Endodermal cell (in vitro differentiated cells): ENCODE measurements at regions not wholly inside any gene's neighbourhood (a gene's known extent, or its start where the extent isn't known, plus 50 kb on each side); places are given as distances from the start of the nearest gene placed in this dataset.

Source experiments
- DNase-seq: peaks from one replicate; pipeline ENCODE4 v3.0.0-alpha.2; 2017
- H3K27ac ChIP-seq: 2 replicates; pipeline ENCODE4 v1.5.1; 2013; ENCODE audit warnings: mild to moderate bottlenecking, low read depth, low read length, moderate library complexity
- H3K27me3 ChIP-seq: 2 replicates; pipeline ENCODE4 v1.6.1; 2013; ENCODE audit warnings: mild to moderate bottlenecking, low read length, moderate library complexity; ENCODE audit not compliant: insufficient read depth, control insufficient read depth, poor library complexity, severe bottlenecking
- H3K36me3 ChIP-seq: 2 replicates; pipeline ENCODE4 v1.7.0; 2013; ENCODE audit warnings: mild to moderate bottlenecking, low read length, moderate library complexity; ENCODE audit not compliant: control insufficient read depth, insufficient read depth
- H3K4me1 ChIP-seq: one replicate; pipeline ENCODE4 v1.7.0; 2013; ENCODE audit warnings: low read length; ENCODE audit not compliant: control insufficient read depth, insufficient read depth
- H3K4me3 ChIP-seq: 2 replicates; pipeline ENCODE4 v1.5.1; 2013; ENCODE audit warnings: mild to moderate bottlenecking, low read length, moderate library complexity
- H3K9ac ChIP-seq: 2 replicates; pipeline ENCODE4 v1.6.1; 2013; ENCODE audit warnings: mild to moderate bottlenecking, low read length, moderate library complexity; ENCODE audit not compliant: poor library complexity, severe bottlenecking; ENCODE audit errors: extremely low read depth
- H3K9me3 ChIP-seq: 2 replicates; pipeline ENCODE4 v1.6.1; 2013; ENCODE audit warnings: mild to moderate bottlenecking, low read length, moderate library complexity; ENCODE audit not compliant: control insufficient read depth
- H3K27ac Mint-ChIP-seq: 2 replicates; pipeline ENCODE4 v1.8.0; 2020; ENCODE audit warnings: mixed read lengths
- H3K27me3 Mint-ChIP-seq: 2 replicates; pipeline ENCODE4 v1.8.0; 2021; ENCODE audit warnings: mild to moderate bottlenecking, mixed read lengths; ENCODE audit not compliant: insufficient read depth
- H3K36me3 Mint-ChIP-seq: 2 replicates; pipeline ENCODE4 v1.8.0; 2020; ENCODE audit warnings: low read depth, mixed read lengths
- H3K4me1 Mint-ChIP-seq: 2 replicates; pipeline ENCODE4 v1.8.0; 2020; ENCODE audit warnings: mixed read lengths
- H3K4me3 Mint-ChIP-seq: 2 replicates; pipeline ENCODE4 v1.8.0; 2020; ENCODE audit warnings: mild to moderate bottlenecking, moderate library complexity, mixed read lengths
- H3K9me3 Mint-ChIP-seq: 2 replicates; pipeline ENCODE4 v1.8.0; 2020; ENCODE audit warnings: mild to moderate bottlenecking, mixed read lengths
- WGBS, 2 experiments: methylation state at CpG; one replicate each; pipeline versions ENCODE4 v1.1.5 to v1.1.7; 2013; ENCODE audit warnings: missing lambda C conversion rate in 2 of 2, mixed read lengths in 1 of 2; ENCODE audit not compliant: insufficient coverage in 1 of 2, insufficient read length in 1 of 2; 5-methylcytosine and 5-hydroxymethylcytosine counted together
- TF ChIP-seq, protein P1 (sequence below): fragments of 200-600 bp; sonication (generic); conservative IDR thresholded peaks from 2 replicates; pipeline ENCODE4 v1.5.0; 2021; ENCODE audit warnings: antibody characterized with exemption, mild to moderate bottlenecking

DNA sequence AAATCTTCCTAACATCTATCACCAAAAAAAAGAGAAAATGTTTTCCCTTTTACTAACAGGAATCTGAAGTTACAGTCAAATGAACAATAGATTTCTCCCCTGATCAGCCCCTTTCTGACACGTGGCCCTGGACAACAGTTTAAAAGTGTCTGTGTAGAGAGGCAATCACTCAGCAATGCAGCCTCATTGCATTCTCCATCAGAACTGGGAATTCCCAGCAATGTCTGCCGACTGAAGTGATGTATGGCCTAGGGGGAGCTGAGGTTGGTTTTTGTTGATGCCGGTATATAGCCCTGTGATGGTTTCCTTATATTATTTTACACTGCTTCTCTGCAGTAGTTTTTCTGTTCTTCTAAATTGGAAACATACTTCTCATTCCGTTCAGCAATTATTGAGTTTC is 904.3 kb upstream of the CDH8 start:
- no peak for DNase-seq
- no peaks in the 10 kb centered on the region for H3K36me3 Mint-ChIP-seq
- TF ChIP-seq, protein P1, sequence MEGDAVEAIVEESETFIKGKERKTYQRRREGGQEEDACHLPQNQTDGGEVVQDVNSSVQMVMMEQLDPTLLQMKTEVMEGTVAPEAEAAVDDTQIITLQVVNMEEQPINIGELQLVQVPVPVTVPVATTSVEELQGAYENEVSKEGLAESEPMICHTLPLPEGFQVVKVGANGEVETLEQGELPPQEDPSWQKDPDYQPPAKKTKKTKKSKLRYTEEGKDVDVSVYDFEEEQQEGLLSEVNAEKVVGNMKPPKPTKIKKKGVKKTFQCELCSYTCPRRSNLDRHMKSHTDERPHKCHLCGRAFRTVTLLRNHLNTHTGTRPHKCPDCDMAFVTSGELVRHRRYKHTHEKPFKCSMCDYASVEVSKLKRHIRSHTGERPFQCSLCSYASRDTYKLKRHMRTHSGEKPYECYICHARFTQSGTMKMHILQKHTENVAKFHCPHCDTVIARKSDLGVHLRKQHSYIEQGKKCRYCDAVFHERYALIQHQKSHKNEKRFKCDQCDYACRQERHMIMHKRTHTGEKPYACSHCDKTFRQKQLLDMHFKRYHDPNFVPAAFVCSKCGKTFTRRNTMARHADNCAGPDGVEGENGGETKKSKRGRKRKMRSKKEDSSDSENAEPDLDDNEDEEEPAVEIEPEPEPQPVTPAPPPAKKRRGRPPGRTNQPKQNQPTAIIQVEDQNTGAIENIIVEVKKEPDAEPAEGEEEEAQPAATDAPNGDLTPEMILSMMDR = no peak
- H3K36me3 ChIP-seq = no peaks in the 10 kb centered on the region
- H3K27me3 ChIP-seq = no peaks in the 10 kb centered on the region
- no peaks in the 10 kb centered on the region for H3K27me3 Mint-ChIP-seq
- no peaks in the 10 kb centered on the region for H3K9me3 Mint-ChIP-seq
- 59 to 60% methylated on average over 1 to 3 of the region's 4 CpGs for WGBS, 2 experiments
- H3K4me3 ChIP-seq = no peak overlapping the region
- H3K27ac ChIP-seq = peak overlapping the region; percentile 37
- H3K27ac Mint-ChIP-seq = no peak overlapping the region
- peaks cover 3% of the 10 kb centered on the region for H3K4me1 ChIP-seq
- H3K4me1 Mint-ChIP-seq = peaks cover 8% of the 10 kb centered on the region
- H3K9ac ChIP-seq = no peak overlapping the region
- H3K9me3 ChIP-seq = peaks cover under 1% of the 10 kb centered on the region
- H3K4me3 Mint-ChIP-seq = no peak overlapping the region

DNA sequence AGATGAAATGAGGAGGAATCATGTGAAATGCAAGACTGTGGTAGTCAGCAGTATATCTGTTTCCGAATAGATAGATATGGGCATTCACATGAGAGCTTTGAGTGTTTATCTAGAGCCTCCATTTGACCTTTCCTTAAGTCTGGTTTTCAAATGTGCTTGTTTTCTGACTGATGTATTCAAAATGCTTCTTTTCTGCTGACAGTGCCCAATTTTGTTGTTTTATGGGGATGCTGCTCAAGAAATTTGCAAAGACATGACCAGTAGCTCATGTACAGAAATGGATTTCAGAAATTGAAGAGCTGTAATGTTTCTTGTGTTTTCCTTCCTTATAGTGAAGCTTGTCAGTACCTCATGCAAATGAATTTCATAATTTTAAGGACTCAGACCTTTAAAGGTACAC is 903.4 kb upstream of the CDH8 start:
- Histone ChIP-seq H3K4me3 (no peak overlapping the region), H3K9me3 (no peaks in the 10 kb centered on the region), H3K4me1 (peaks cover 3% of the 10 kb centered on the region), H3K9ac (no peak overlapping the region), H3K36me3 (no peaks in the 10 kb centered on the region), H3K27ac (no peak overlapping the region), H3K27me3 (no peaks in the 10 kb centered on the region)
- Mint-ChIP-seq H3K4me3 (no peak overlapping the region), H3K36me3 (no peaks in the 10 kb centered on the region), H3K27me3 (no peaks in the 10 kb centered on the region), H3K9me3 (no peaks in the 10 kb centered on the region), H3K4me1 (peaks cover 8% of the 10 kb centered on the region), H3K27ac (no peak overlapping the region)
- 86 to 90% methylated on average over 1 of the region's 1 CpG for WGBS, 2 experiments
- TF ChIP-seq, protein P1 = no peak
- DNase-seq = no peak

DNA sequence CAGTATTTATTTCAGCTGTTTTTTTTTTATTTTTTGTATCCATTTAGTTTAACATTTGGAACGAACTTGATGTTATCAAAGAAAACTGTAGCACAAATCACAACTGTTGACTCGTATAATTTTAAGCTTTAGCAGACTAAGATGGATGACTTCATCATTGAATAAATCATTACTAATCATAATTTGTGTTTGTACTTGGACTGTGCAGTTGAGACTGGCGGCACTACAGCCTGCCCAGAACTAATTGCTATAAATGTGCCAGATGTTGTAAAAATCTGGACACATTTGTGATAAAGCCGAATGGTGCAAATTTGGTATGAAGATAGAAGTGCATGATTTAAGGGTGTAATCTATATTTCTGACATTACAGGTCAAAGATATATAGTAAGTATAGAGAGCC is 897.7 kb upstream of the CDH8 start:
- Histone ChIP-seq H3K27me3 (no peaks in the 10 kb centered on the region), H3K36me3 (no peaks in the 10 kb centered on the region), H3K9ac (no peak overlapping the region), H3K9me3 (no peaks in the 10 kb centered on the region), H3K4me3 (no peak overlapping the region), H3K4me1 (peaks cover 3% of the 10 kb centered on the region), H3K27ac (no peak overlapping the region)
- no peaks in the 10 kb centered on the region for H3K9me3 Mint-ChIP-seq
- H3K36me3 Mint-ChIP-seq = no peaks in the 10 kb centered on the region
- TF ChIP-seq, protein P1 = no peak
- no peak overlapping the region for H3K27ac Mint-ChIP-seq
- H3K4me1 Mint-ChIP-seq = peaks cover 2% of the 10 kb centered on the region
- 86 to 100% methylated on average over 1 to 4 of the region's 4 CpGs for WGBS, 2 experiments
- no peak overlapping the region for H3K4me3 Mint-ChIP-seq
- no peak for DNase-seq
- H3K27me3 Mint-ChIP-seq = no peaks in the 10 kb centered on the region
